Thymus (tissue), 11 donors: ENCODE measurements at regions not wholly inside any gene's neighbourhood (a gene's known extent, or its start where the extent isn't known, plus 50 kb on each side); places are given as distances from the start of the nearest gene placed in this dataset.

Experiments
- DNase-seq, 9 donors: peaks; one replicate each; pipeline ENCODE4 v3.0.0-alpha.2; 2013; ENCODE audit warnings: low spot score in 9 of 9, low read depth in 6 of 9, missing footprints in 1 of 9
- H3K27ac ChIP-seq, 2 donors: one replicate each; pipeline ENCODE4 v1.5.1; 2013; ENCODE audit warnings: control low read depth in 1 of 2, low read depth in 1 of 2, low read length in 1 of 2, mild to moderate bottlenecking in 1 of 2, moderate library complexity in 1 of 2
- H3K27me3 ChIP-seq, 2 donors: one replicate each; pipeline ENCODE4 v1.5.1; 2013; ENCODE audit warnings: low read length in 1 of 2; ENCODE audit not compliant: control insufficient read depth in 2 of 2, insufficient read depth in 1 of 2
- H3K36me3 ChIP-seq, 2 donors: one replicate each; pipeline ENCODE4 v1.5.1; 2013; ENCODE audit warnings: low read length in 1 of 2, mild to moderate bottlenecking in 1 of 2, moderate library complexity in 1 of 2; ENCODE audit not compliant: control insufficient read depth in 2 of 2, insufficient read depth in 2 of 2
- H3K4me1 ChIP-seq, 2 donors: one replicate each; pipeline ENCODE4 v1.5.1; 2013; ENCODE audit warnings: low read length in 2 of 2; ENCODE audit not compliant: control insufficient read depth in 2 of 2, insufficient read depth in 2 of 2
- H3K4me3 ChIP-seq, 2 donors: one replicate each; pipeline ENCODE4 v1.5.1; 2013; ENCODE audit warnings: low read length in 2 of 2, control low read depth in 1 of 2, mild to moderate bottlenecking in 1 of 2
- H3K9me3 ChIP-seq, 2 donors: one replicate each; pipeline ENCODE4 v1.5.1; 2013; ENCODE audit warnings: low read length in 1 of 2, mild to moderate bottlenecking in 1 of 2; ENCODE audit not compliant: control insufficient read depth in 2 of 2, insufficient read depth in 1 of 2
- WGBS: extraction: QIAGEN DNeasy Blood & Tissue Kit; methylation state at CpG from one replicate; pipeline ENCODE4 v1.1.7; 2013; 5-methylcytosine and 5-hydroxymethylcytosine counted together
- donor health status: healthy.

DNA sequence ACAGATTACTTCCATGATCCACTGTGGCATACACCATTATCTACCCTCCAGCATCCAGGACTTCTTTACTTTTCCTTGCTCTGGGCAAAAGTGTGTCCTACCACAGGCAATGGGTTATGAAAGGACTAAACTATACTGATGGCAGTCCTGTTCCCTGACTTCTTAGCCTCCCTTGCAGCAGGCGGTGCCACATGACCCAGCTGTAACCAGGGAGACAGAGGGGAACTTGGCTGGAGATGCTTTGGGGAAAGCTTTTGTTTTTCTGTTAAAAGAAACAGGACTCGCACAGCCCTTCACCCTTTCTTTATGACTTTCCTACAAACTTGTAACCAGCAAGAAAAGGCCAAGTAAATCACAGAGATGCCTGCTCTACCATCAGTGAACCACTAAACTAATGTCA is 394.4 kb downstream of the PCNX1 start:
- H3K27me3 ChIP-seq: no peaks in the 10 kb centered on the region
- no peak for DNase-seq
- H3K9me3 ChIP-seq: no peaks in the 10 kb centered on the region
- H3K4me1 ChIP-seq: no peaks in the 10 kb centered on the region
- no peaks in the 10 kb centered on the region for H3K36me3 ChIP-seq
- WGBS: 98% methylated on average over 2 of the region's 2 CpGs
- no peak overlapping the region for H3K27ac ChIP-seq
- H3K4me3 ChIP-seq: no peak overlapping the region

DNA sequence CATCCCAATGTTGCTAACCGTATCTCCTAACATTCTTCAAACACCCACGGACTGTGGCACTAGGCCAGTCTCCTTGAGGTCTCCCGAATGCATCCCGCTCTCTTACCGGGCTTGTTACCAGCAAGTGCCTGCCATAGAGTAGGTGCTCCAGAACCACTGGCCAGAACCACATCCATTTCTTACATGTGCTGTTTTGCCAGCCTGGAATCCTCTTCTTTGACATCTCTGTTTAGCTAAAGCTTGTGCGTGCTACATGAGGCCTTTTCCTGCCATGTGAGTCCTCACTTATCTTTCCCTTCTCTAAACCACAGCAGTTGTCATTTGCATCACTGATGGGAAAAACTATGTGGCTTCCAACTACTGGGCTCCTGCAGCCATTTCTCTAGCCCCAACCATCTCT is 397.4 kb downstream of the PCNX1 start:
- H3K4me1 ChIP-seq: no peaks in the 10 kb centered on the region
- no peaks in the 10 kb centered on the region for H3K36me3 ChIP-seq
- H3K9me3 ChIP-seq: no peaks in the 10 kb centered on the region
- H3K4me3 ChIP-seq: no peak overlapping the region
- WGBS: 98% methylated on average over 6 of the region's 6 CpGs
- H3K27me3 ChIP-seq: no peaks in the 10 kb centered on the region
- DNase-seq: no peak
- H3K27ac ChIP-seq: no peak overlapping the region

DNA sequence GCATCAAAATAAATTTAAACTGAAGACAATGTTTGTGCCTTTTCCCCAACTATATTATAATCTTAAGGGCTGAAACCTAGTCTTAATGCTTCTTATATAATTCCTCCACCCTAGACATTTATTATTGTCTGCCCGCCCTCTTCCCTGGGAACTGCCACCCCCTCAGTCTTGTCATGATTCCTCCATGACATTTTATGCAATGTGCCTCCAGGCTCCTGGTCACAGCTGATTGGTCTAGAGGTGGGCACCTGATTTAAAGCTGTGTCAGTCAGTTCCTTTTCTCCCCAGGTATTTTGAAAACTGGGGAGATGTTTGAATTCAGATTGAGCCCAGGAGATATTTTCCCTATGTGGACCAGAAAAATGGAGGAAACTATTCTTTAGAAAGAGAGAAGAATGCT is 401.4 kb downstream of the PCNX1 start:
- 97% methylated on average over 1 of the region's 1 CpG for WGBS
- DNase-seq: no peak
- H3K27me3 ChIP-seq: no peaks in the 10 kb centered on the region
- H3K27ac ChIP-seq: no peak overlapping the region
- no peaks in the 10 kb centered on the region for H3K9me3 ChIP-seq
- H3K4me3 ChIP-seq: no peak overlapping the region
- H3K36me3 ChIP-seq: no peaks in the 10 kb centered on the region
- no peaks in the 10 kb centered on the region for H3K4me1 ChIP-seq

DNA sequence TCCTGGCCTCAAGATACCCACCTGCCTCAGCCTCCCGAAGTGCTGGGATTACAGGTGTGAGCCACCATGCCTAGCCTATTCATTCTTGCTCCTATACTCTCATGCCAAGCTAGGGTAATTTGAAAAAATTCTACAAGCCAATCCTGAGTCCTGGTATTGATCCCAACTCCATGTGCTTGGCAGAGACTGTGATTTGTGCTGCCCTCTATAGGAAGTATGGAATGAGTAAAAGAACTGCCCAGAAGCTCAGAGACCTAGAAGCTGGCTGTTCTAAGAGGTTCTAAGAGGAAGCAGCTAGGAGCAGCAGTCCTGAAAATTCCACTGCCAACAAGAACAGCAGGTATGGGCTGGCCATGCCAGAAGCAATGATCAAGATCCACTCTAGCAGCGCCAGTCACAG is 402.5 kb downstream of the PCNX1 start:
- WGBS: 95% methylated on average over 2 of the region's 2 CpGs
- no peaks in the 10 kb centered on the region for H3K36me3 ChIP-seq
- H3K27me3 ChIP-seq: no peaks in the 10 kb centered on the region
- H3K4me1 ChIP-seq: no peaks in the 10 kb centered on the region
- H3K4me3 ChIP-seq: no peak overlapping the region
- no peak overlapping the region for H3K27ac ChIP-seq
- H3K9me3 ChIP-seq: no peaks in the 10 kb centered on the region
- no peak for DNase-seq

DNA sequence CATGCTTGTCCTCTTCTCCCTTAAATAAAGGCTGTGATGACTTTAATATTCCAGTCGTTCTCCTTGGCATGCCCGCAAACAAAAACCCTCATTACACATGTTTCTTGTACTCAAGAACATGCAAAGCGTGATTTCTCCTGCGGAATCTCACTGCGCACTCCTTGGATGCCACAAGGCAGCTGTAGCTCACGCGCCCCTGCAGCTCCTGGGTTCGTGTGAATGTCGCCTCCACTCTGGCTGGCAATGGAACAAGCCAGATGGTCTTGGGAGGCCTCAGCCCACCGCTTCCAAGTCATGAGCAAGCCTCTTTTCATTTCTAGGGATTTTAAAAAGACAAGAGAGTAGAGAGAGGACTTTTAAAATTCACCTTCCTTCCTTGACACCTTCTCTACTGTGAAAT is 403.8 kb downstream of the PCNX1 start:
- WGBS: 97% methylated on average over 10 of the region's 10 CpGs
- Histone ChIP-seq H3K4me3 (no peak overlapping the region), H3K27ac (no peak overlapping the region), H3K4me1 (no peaks in the 10 kb centered on the region), H3K27me3 (no peaks in the 10 kb centered on the region), H3K9me3 (no peaks in the 10 kb centered on the region), H3K36me3 (no peaks in the 10 kb centered on the region)
- no peak for DNase-seq

DNA sequence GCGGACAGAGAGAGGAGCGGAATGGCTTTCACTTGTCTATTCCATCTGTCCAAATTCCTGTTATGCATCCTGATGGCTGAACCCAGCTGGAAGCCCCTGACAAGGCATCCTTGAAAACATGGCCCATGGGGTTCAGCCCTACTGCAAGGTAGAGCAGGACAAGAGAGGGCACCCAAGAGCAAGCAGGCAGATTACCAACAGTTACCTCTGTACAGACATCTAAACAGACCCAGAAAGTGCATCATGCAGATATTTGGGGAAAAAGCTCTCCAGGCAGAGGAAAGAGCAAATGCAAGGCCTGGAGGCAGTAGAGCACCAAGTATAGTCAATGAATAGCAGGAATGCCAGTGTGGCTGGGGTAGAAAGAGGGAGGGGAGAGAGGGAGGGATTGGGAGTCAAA is 407.5 kb downstream of the PCNX1 start:
- Histone ChIP-seq H3K27ac (no peak overlapping the region), H3K27me3 (no peaks in the 10 kb centered on the region), H3K36me3 (no peaks in the 10 kb centered on the region), H3K4me1 (peaks cover 3% of the 10 kb centered on the region in 2 donors), H3K9me3 (no peaks in the 10 kb centered on the region), H3K4me3 (no peak overlapping the region)
- no peak for DNase-seq
- 97% methylated on average over 2 of the region's 2 CpGs for WGBS

DNA sequence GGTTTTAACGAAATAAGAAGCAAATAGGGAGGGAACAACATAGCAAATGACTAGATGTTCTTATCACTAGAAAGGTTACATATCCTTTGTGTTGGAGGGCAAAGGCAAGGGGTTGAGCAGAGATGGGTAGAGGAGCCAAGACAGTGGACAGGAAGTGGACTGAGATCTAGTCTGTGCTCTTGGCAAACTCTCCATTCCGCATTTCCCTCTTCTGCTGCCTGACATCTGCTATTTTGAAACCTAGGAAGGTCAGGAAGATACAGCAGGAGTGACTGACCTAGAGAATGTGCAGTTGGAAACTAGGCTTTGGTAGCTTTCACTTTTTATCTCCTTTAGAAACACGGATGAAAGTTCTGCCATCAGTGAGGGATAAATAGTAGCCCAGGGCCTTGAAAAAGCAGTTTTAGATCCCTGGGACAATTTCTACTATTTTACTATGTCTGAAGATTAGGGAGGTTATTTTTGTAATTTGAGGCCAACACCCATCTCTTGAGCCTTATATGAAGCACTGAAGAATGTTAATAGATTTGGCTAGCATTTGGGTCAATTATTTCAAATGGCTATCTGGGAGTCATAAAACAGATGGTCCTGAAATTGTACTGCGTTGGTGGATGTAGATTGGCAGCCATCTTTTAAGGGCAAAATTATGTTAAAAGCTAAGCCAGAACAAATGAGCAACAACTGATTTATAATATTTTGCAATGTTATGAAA is 410.3 kb downstream of the PCNX1 start:
- Histone ChIP-seq H3K36me3 (no peaks in the 10 kb centered on the region), H3K4me3 (no peak overlapping the region), H3K27ac (no peak overlapping the region), H3K9me3 (no peaks in the 10 kb centered on the region), H3K27me3 (peaks cover 0 to 5% of the 10 kb centered on the region in 2 donors), H3K4me1 (peaks cover 12 to 15% of the 10 kb centered on the region in 2 donors)
- DNase-seq: no peak
- 97% methylated on average over 4 of the region's 4 CpGs for WGBS

DNA sequence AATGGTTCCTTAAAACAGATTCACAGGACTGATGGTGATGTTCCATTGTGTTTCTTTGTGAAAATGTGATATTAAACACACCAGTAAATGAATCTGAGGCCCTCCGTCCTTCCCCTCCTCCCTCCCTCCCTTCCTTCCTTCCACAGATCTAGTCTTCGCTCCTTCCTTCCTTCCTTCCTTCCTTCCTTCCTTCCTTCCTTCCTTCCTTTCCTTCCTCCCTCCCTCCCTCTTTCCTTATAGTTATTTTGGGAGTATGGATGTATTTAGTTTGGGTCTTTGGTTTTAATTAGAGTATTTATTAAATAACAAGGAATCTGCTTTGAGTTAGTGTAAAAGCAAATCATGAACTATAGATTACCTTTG is 410.8 kb downstream of the PCNX1 start:
- peaks cover 12 to 15% of the 10 kb centered on the region in 2 donors for H3K4me1 ChIP-seq
- peaks cover 0 to 5% of the 10 kb centered on the region in 2 donors for H3K27me3 ChIP-seq
- DNase-seq: no peak
- WGBS: 95% methylated on average over 2 of the region's 2 CpGs
- no peaks in the 10 kb centered on the region for H3K36me3 ChIP-seq
- H3K9me3 ChIP-seq: no peaks in the 10 kb centered on the region
- H3K4me3 ChIP-seq: no peak overlapping the region
- no peak overlapping the region for H3K27ac ChIP-seq

DNA sequence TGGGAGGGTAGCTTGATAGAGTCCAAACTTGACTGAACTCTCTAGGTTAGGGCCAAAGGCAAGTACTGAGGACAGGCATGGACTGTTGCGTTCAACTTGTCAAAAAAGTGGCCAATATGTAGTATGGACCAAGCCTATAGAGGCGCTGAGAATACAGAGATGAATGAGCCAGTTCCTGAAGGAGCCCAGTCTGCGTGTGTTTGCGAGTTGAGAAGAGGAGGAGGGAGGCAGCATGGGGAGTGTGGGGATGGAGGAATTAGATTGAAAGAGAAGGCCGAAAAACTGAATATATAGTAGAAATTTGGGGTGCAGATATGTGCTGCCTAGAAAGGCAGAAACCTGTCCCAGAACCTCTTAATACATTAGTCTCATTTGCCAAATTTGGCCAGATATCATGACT is 412.4 kb downstream of the PCNX1 start:
- H3K9me3 ChIP-seq: no peaks in the 10 kb centered on the region
- peak overlapping the region; percentile 84 to 96 for H3K4me3 ChIP-seq
- no peak for DNase-seq
- peaks cover 0 to 5% of the 10 kb centered on the region in 2 donors for H3K27me3 ChIP-seq
- H3K36me3 ChIP-seq: no peaks in the 10 kb centered on the region
- H3K27ac ChIP-seq: peak overlapping the region; percentile 46 to 50
- peaks cover 13 to 17% of the 10 kb centered on the region in 2 donors for H3K4me1 ChIP-seq
- WGBS: 23% methylated on average over 5 of the region's 5 CpGs
